ENCODE measurements at regions not wholly inside any gene's neighbourhood (a gene's known extent, or its start where the extent isn't known, plus 50 kb on each side); places are given as distances from the start of the nearest gene placed in this dataset.
"Not testable (repeated sequence)": the region's sequence is repeated elsewhere in the genome, so short reads cannot be mapped to it uniquely, and the experiment has no call there.

GRCh38 chr3:173342679-173343078, 54.9 kb upstream of the NLGN1 start:
- DNase-seq (ENCODE audit: extremely low read depth, low read depth) = no peak

GRCh38 chr3:173340626-173341025, 56.9 kb upstream of the NLGN1 start:
- no peak for DNase-seq (ENCODE audit: extremely low read depth, low read depth)

GRCh38 chr3:173336261-173336660, 61.3 kb upstream of the NLGN1 start:
- no peak for DNase-seq (ENCODE audit: extremely low read depth, low read depth)

GRCh38 chr3:173306110-173306509, 91.4 kb upstream of the NLGN1 start:
- no peak for DNase-seq (ENCODE audit: extremely low read depth, low read depth)

GRCh38 chr3:173304182-173304800, 93.3 kb upstream of the NLGN1 start:
- DNase-seq (ENCODE audit: extremely low read depth, low read depth) = no peak

GRCh38 chr3:173301647-173302046, 95.9 kb upstream of the NLGN1 start:
- no peak for DNase-seq (ENCODE audit: extremely low read depth, low read depth)

- DNase-seq (ENCODE audit: extremely low read depth, low read depth) = no peak
Observed at GRCh38 chr3:173289072-173289471, 108.5 kb upstream of the NLGN1 start.

GRCh38 chr3:173287361-173287760, 110.2 kb upstream of the NLGN1 start:
- DNase-seq (ENCODE audit: extremely low read depth, low read depth) = no peak

- not testable (repeated sequence) for DNase-seq (ENCODE audit: extremely low read depth, low read depth)
Observed at GRCh38 chr3:173286507-173286906, 111.0 kb upstream of the NLGN1 start.

- no peak for DNase-seq (ENCODE audit: extremely low read depth, low read depth)
Observed at GRCh38 chr3:173284301-173284700, 113.2 kb upstream of the NLGN1 start.

- DNase-seq (ENCODE audit: extremely low read depth, low read depth) = no peak
Observed at GRCh38 chr3:173275740-173276139, 121.8 kb upstream of the NLGN1 start.

- no peak for DNase-seq (ENCODE audit: extremely low read depth, low read depth)
Observed at GRCh38 chr3:173273838-173274237, 123.7 kb upstream of the NLGN1 start.

GRCh38 chr3:173268781-173269180, 127.7 kb upstream of the SPATA16 start:
- no peak for DNase-seq (ENCODE audit: extremely low read depth, low read depth)

- no peak for DNase-seq (ENCODE audit: extremely low read depth, low read depth)
Observed at GRCh38 chr3:173267716-173268115, 126.7 kb upstream of the SPATA16 start.

- DNase-seq (ENCODE audit: extremely low read depth, low read depth) = no peak
Observed at GRCh38 chr3:173266441-173266840, 125.4 kb upstream of the SPATA16 start.

GRCh38 chr3:173258697-173259096, 117.7 kb upstream of the SPATA16 start:
- DNase-seq (ENCODE audit: extremely low read depth, low read depth) = no peak

- DNase-seq (ENCODE audit: extremely low read depth, low read depth) = no peak
Observed at GRCh38 chr3:173257797-173258196, 116.8 kb upstream of the SPATA16 start.

- no peak for DNase-seq (ENCODE audit: extremely low read depth, low read depth)
Observed at GRCh38 chr3:173255555-173255954, 114.5 kb upstream of the SPATA16 start.

- DNase-seq (ENCODE audit: extremely low read depth, low read depth) = no peak
Observed at GRCh38 chr3:173253471-173253870, 112.4 kb upstream of the SPATA16 start.

GRCh38 chr3:173249457-173249856, 108.4 kb upstream of the SPATA16 start:
- DNase-seq (ENCODE audit: extremely low read depth, low read depth) = no peak

GRCh38 chr3:173241727-173242126, 100.7 kb upstream of the SPATA16 start:
- DNase-seq (ENCODE audit: extremely low read depth, low read depth) = no peak

GRCh38 chr3:173238091-173238490, 97.1 kb upstream of the SPATA16 start:
- no peak for DNase-seq (ENCODE audit: extremely low read depth, low read depth)

GRCh38 chr3:173225351-173225750, 84.3 kb upstream of the SPATA16 start:
- DNase-seq (ENCODE audit: extremely low read depth, low read depth) = no peak

Measured in NCI-H460 (cell line).